GM23338 (cell line): ENCODE measurements at regions not wholly inside any gene's neighbourhood (a gene's known extent, or its start where the extent isn't known, plus 50 kb on each side); places are given as distances from the start of the nearest gene placed in this dataset.

Experiments used
- ATAC-seq: fragments of 200-7000 bp; cut with Tn5 transposase; 3 replicates; pipeline ENCODE4 v1.9.1; 2020
- DNase-seq: peaks from one replicate; pipeline ENCODE4 v3.0.0-alpha.2; 2015; ENCODE audit warnings: low spot score
- H2AFZ ChIP-seq: fragments of 200-600 bp; sonication (generic); 2 replicates; pipeline ENCODE4 v1.8.0; 2016; ENCODE audit warnings: antibody characterized with exemption, mild to moderate bottlenecking, moderate library complexity
- H3F3A ChIP-seq: fragments of 200-600 bp; sonication (generic); replicated peaks from 2 replicates; pipeline ENCODE4 v1.8.0; 2017; ENCODE audit warnings: antibody characterized with exemption, mixed run types, low read depth
- H3K27ac ChIP-seq: fragments of 200-600 bp; sonication (generic); 2 replicates; pipeline ENCODE4 v1.6.1; 2016; ENCODE audit warnings: low read depth
- H3K27me3 ChIP-seq: fragments of 200-600 bp; sonication (generic); 2 replicates; pipeline ENCODE4 v1.8.0; 2016; ENCODE audit warnings: mild to moderate bottlenecking, mixed run types, moderate library complexity; ENCODE audit not compliant: insufficient read depth
- H3K36me3 ChIP-seq: fragments of 200-600 bp; sonication (generic); 2 replicates; pipeline ENCODE4 v1.8.0; 2016; ENCODE audit warnings: mild to moderate bottlenecking; ENCODE audit not compliant: insufficient read depth
- H3K4me1 ChIP-seq: fragments of 200-600 bp; sonication (generic); 2 replicates; pipeline ENCODE4 v1.8.0; 2016; ENCODE audit warnings: mild to moderate bottlenecking, moderate library complexity; ENCODE audit not compliant: insufficient read depth
- H3K4me2 ChIP-seq: fragments of 200-600 bp; sonication (generic); 2 replicates; pipeline ENCODE4 v1.7.1; 2017; ENCODE audit warnings: mixed run types
- H3K4me3 ChIP-seq: fragments of 200-600 bp; sonication (generic); 2 replicates; pipeline ENCODE4 v1.6.1; 2016; ENCODE audit warnings: mixed run types
- H3K79me2 ChIP-seq: fragments of 200-600 bp; sonication (generic); replicated peaks from 2 replicates; pipeline ENCODE4 v1.8.0; 2017; ENCODE audit warnings: mild to moderate bottlenecking; ENCODE audit not compliant: insufficient read depth
- H3K9me2 ChIP-seq: fragments of 200-600 bp; sonication (generic); 2 replicates; pipeline ENCODE4 v1.8.0; 2017; ENCODE audit not compliant: insufficient read depth
- H4K20me1 ChIP-seq: fragments of 200-600 bp; sonication (generic); replicated peaks from 2 replicates; pipeline ENCODE4 v1.8.0; 2017; ENCODE audit warnings: mild to moderate bottlenecking; ENCODE audit not compliant: insufficient read depth
- H3K27ac Mint-ChIP-seq: 2 replicates; pipeline ENCODE4 v1.8.0; 2020; ENCODE audit warnings: inconsistent platforms, mild to moderate bottlenecking, moderate library complexity, mixed read lengths
- H3K27me3 Mint-ChIP-seq: 3 replicates; pipeline ENCODE4 v1.8.0; 2022; ENCODE audit warnings: low read depth, mild to moderate bottlenecking, moderate library complexity, mixed read lengths, inconsistent platforms; ENCODE audit not compliant: insufficient read depth, poor library complexity
- H3K36me3 Mint-ChIP-seq: 3 replicates; pipeline ENCODE4 v1.8.0; 2021; ENCODE audit warnings: low read depth, mild to moderate bottlenecking, inconsistent platforms, moderate library complexity, mixed read lengths
- H3K4me1 Mint-ChIP-seq: 3 replicates; pipeline ENCODE4 v1.8.0; 2020; ENCODE audit warnings: mild to moderate bottlenecking, inconsistent platforms, mixed read lengths
- H3K4me3 Mint-ChIP-seq: 3 replicates; pipeline ENCODE4 v1.8.0; 2021; ENCODE audit warnings: moderate library complexity, mild to moderate bottlenecking, inconsistent platforms, mixed read lengths
- H3K9me3 Mint-ChIP-seq: 3 replicates; pipeline ENCODE4 v1.8.0; 2020; ENCODE audit warnings: moderate library complexity, mild to moderate bottlenecking, inconsistent platforms, mixed read lengths
- EZH2 ChIP-seq: fragments of 200-600 bp; sonication (generic); IDR thresholded peaks from one replicate; pipeline ENCODE4 v1.8.0; 2017; ENCODE audit warnings: antibody characterized with exemption, mild to moderate bottlenecking, low read depth; ENCODE audit not compliant: unreplicated experiment
- EZH2phosphoT487 ChIP-seq: fragments of 200-600 bp; sonication (generic); IDR thresholded peaks from one replicate; pipeline ENCODE4 v1.8.1; 2018; ENCODE audit warnings: antibody characterized with exemption; ENCODE audit not compliant: unreplicated experiment
- POLR2AphosphoS5 ChIP-seq: IDR thresholded peaks from 2 replicates; pipeline ENCODE4 v1.6.1; 2016; ENCODE audit warnings: antibody characterized with exemption, low read depth
- STAT1 ChIP-seq: IDR thresholded peaks from one replicate; pipeline ENCODE4 v1.6.1; 2016; ENCODE audit warnings: antibody characterized with exemption; ENCODE audit not compliant: unreplicated experiment
- ZNF331 ChIP-seq: fragments of 250-450 bp; sonication (Bioruptor Pico); IDR thresholded peaks from 2 replicates; pipeline ENCODE4 v1.5.0; 2020; ENCODE audit warnings: low read depth, mild to moderate bottlenecking, moderate library complexity
- TF ChIP-seq, protein P1 (sequence below), 2 experiments: fragments of 200-600 bp in 1 of 2; sonication (generic) in 1 of 2; conservative IDR thresholded peaks; 2 replicates each; pipeline versions ENCODE4 v1.5.1 to v1.6.1; 2016 to 2017; ENCODE audit warnings: antibody characterized with exemption in 2 of 2, low read depth in 2 of 2, mild to moderate bottlenecking in 2 of 2, moderate library complexity in 1 of 2
- TF ChIP-seq, protein P2 (sequence below): IDR thresholded peaks from one replicate; pipeline ENCODE4 v1.6.1; 2018; ENCODE audit warnings: antibody characterized with exemption; ENCODE audit not compliant: unreplicated experiment
- TF ChIP-seq, protein P3 (sequence below): fragments of 250-450 bp; sonication (Bioruptor Pico); IDR thresholded peaks from 2 replicates; pipeline ENCODE4 v1.5.0; 2020; ENCODE audit warnings: mild to moderate bottlenecking, moderate library complexity
- TF ChIP-seq, protein P4 (sequence below): IDR thresholded peaks from 2 replicates; pipeline ENCODE4 v1.6.1; 2016; ENCODE audit warnings: antibody characterized with exemption

DNA sequence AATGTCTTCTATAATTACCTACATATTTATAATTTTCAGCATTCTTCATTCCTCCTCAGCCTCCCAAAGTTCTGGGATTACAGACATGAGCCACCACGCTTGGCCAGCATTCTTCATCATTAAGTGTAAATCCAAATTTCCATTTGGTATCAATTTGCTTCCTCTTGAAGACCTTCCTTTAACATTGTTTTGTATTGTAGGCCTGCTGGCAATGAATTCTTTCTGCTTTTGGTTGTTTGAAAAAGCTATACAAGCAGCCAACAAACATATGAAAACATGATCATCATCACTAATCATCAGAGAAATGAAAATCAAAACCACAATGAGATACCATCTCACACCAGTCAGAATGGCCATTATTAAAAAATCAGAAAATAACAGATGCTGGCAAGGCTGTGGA lies 56.4 kb downstream of the GCNT4 start:
- no peaks in the 10 kb centered on the region for H4K20me1 ChIP-seq
- H3K27me3 Mint-ChIP-seq = no peaks in the 10 kb centered on the region
- no peak overlapping the region for H3K4me3 ChIP-seq
- H3K27ac ChIP-seq = no peak overlapping the region
- no peaks in the 10 kb centered on the region for H3K36me3 Mint-ChIP-seq
- no peaks in the 10 kb centered on the region for H3K27me3 ChIP-seq
- no peaks in the 10 kb centered on the region; the same call in 2 of the 3 replicates for H3K4me1 Mint-ChIP-seq
- H3K4me3 Mint-ChIP-seq = no peak overlapping the region
- H3K9me2 ChIP-seq = no peaks in the 10 kb centered on the region
- DNase-seq = no peak
- no peak overlapping the region for H3K27ac Mint-ChIP-seq
- H2AFZ ChIP-seq = no peak overlapping the region
- no peaks in the 10 kb centered on the region for H3K79me2 ChIP-seq
- H3K4me1 ChIP-seq = no peaks in the 10 kb centered on the region
- H3K4me2 ChIP-seq = no peak overlapping the region
- H3K36me3 ChIP-seq = no peaks in the 10 kb centered on the region
- ATAC-seq = no peak
- TF ChIP-seq, protein P1, sequence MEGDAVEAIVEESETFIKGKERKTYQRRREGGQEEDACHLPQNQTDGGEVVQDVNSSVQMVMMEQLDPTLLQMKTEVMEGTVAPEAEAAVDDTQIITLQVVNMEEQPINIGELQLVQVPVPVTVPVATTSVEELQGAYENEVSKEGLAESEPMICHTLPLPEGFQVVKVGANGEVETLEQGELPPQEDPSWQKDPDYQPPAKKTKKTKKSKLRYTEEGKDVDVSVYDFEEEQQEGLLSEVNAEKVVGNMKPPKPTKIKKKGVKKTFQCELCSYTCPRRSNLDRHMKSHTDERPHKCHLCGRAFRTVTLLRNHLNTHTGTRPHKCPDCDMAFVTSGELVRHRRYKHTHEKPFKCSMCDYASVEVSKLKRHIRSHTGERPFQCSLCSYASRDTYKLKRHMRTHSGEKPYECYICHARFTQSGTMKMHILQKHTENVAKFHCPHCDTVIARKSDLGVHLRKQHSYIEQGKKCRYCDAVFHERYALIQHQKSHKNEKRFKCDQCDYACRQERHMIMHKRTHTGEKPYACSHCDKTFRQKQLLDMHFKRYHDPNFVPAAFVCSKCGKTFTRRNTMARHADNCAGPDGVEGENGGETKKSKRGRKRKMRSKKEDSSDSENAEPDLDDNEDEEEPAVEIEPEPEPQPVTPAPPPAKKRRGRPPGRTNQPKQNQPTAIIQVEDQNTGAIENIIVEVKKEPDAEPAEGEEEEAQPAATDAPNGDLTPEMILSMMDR (conservative IDR thresholded peaks at IDR 0.05; ENCODE audit: low read depth in 2 of 2) = no peak
- TF ChIP-seq EZH2phosphoT487 (no peak), ZNF331 (no peak), EZH2 (no peak), POLR2AphosphoS5 (no peak), STAT1 (no peak)
- TF ChIP-seq, protein P2, sequence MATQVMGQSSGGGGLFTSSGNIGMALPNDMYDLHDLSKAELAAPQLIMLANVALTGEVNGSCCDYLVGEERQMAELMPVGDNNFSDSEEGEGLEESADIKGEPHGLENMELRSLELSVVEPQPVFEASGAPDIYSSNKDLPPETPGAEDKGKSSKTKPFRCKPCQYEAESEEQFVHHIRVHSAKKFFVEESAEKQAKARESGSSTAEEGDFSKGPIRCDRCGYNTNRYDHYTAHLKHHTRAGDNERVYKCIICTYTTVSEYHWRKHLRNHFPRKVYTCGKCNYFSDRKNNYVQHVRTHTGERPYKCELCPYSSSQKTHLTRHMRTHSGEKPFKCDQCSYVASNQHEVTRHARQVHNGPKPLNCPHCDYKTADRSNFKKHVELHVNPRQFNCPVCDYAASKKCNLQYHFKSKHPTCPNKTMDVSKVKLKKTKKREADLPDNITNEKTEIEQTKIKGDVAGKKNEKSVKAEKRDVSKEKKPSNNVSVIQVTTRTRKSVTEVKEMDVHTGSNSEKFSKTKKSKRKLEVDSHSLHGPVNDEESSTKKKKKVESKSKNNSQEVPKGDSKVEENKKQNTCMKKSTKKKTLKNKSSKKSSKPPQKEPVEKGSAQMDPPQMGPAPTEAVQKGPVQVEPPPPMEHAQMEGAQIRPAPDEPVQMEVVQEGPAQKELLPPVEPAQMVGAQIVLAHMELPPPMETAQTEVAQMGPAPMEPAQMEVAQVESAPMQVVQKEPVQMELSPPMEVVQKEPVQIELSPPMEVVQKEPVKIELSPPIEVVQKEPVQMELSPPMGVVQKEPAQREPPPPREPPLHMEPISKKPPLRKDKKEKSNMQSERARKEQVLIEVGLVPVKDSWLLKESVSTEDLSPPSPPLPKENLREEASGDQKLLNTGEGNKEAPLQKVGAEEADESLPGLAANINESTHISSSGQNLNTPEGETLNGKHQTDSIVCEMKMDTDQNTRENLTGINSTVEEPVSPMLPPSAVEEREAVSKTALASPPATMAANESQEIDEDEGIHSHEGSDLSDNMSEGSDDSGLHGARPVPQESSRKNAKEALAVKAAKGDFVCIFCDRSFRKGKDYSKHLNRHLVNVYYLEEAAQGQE = no peak
- TF ChIP-seq, protein P3, sequence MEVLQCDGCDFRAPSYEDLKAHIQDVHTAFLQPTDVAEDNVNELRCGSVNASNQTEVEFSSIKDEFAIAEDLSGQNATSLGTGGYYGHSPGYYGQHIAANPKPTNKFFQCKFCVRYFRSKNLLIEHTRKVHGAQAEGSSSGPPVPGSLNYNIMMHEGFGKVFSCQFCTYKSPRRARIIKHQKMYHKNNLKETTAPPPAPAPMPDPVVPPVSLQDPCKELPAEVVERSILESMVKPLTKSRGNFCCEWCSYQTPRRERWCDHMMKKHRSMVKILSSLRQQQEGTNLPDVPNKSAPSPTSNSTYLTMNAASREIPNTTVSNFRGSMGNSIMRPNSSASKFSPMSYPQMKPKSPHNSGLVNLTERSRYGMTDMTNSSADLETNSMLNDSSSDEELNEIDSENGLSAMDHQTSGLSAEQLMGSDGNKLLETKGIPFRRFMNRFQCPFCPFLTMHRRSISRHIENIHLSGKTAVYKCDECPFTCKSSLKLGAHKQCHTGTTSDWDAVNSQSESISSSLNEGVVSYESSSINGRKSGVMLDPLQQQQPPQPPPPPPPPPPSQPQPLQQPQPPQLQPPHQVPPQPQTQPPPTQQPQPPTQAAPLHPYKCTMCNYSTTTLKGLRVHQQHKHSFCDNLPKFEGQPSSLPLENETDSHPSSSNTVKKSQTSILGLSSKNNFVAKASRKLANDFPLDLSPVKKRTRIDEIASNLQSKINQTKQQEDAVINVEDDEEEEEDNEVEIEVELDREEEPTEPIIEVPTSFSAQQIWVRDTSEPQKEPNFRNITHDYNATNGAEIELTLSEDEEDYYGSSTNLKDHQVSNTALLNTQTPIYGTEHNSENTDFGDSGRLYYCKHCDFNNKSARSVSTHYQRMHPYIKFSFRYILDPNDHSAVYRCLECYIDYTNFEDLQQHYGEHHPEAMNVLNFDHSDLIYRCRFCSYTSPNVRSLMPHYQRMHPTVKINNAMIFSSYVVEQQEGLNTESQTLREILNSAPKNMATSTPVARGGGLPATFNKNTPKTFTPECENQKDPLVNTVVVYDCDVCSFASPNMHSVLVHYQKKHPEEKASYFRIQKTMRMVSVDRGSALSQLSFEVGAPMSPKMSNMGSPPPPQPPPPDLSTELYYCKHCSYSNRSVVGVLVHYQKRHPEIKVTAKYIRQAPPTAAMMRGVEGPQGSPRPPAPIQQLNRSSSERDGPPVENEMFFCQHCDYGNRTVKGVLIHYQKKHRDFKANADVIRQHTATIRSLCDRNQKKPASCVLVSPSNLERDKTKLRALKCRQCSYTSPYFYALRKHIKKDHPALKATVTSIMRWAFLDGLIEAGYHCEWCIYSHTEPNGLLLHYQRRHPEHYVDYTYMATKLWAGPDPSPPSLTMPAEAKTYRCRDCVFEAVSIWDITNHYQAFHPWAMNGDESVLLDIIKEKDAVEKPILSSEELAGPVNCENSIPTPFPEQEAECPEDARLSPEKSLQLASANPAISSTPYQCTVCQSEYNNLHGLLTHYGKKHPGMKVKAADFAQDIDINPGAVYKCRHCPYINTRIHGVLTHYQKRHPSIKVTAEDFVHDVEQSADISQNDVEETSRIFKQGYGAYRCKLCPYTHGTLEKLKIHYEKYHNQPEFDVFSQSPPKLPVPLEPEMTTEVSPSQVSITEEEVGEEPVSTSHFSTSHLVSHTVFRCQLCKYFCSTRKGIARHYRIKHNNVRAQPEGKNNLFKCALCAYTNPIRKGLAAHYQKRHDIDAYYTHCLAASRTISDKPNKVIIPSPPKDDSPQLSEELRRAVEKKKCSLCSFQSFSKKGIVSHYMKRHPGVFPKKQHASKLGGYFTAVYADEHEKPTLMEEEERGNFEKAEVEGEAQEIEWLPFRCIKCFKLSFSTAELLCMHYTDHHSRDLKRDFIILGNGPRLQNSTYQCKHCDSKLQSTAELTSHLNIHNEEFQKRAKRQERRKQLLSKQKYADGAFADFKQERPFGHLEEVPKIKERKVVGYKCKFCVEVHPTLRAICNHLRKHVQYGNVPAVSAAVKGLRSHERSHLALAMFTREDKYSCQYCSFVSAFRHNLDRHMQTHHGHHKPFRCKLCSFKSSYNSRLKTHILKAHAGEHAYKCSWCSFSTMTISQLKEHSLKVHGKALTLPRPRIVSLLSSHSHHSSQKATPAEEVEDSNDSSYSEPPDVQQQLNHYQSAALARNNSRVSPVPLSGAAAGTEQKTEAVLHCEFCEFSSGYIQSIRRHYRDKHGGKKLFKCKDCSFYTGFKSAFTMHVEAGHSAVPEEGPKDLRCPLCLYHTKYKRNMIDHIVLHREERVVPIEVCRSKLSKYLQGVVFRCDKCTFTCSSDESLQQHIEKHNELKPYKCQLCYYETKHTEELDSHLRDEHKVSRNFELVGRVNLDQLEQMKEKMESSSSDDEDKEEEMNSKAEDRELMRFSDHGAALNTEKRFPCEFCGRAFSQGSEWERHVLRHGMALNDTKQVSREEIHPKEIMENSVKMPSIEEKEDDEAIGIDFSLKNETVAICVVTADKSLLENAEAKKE = no peak
- TF ChIP-seq, protein P4, sequence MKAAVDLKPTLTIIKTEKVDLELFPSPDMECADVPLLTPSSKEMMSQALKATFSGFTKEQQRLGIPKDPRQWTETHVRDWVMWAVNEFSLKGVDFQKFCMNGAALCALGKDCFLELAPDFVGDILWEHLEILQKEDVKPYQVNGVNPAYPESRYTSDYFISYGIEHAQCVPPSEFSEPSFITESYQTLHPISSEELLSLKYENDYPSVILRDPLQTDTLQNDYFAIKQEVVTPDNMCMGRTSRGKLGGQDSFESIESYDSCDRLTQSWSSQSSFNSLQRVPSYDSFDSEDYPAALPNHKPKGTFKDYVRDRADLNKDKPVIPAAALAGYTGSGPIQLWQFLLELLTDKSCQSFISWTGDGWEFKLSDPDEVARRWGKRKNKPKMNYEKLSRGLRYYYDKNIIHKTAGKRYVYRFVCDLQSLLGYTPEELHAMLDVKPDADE = no peak
- no peaks in the 10 kb centered on the region for H3F3A ChIP-seq
- no peaks in the 10 kb centered on the region; the same call in 2 of the 3 replicates for H3K9me3 Mint-ChIP-seq
